RWPE1 (cell line): ENCODE measurements at regions not wholly inside any gene's neighbourhood (a gene's known extent, or its start where the extent isn't known, plus 50 kb on each side); places are given as distances from the start of the nearest gene placed in this dataset.

Experiments
- CTCF ChIA-PET: fragments of 350-600 bp; sonication (Branson Sonifier 250); formaldehyde crosslinking; extraction: SDS; loops from one replicate; lab custom pipeline; 2021; lab: Yijun Ruan, JAX
- POLR2A ChIA-PET: fragments of 400-600 bp; formaldehyde crosslinking; extraction: SDS; loops from one replicate; lab custom pipeline; 2020; ENCODE audit warnings: antibody characterized with exemption; ENCODE audit not compliant: low non-redundant PET; lab: Yijun Ruan, JAX
- DNase-seq: peaks from one replicate; pipeline ENCODE4 v3.0.0; 2012; ENCODE audit warnings: low spot score
- H3K27ac ChIP-seq: fragments of 450-650 bp; 2 replicates; pipeline ENCODE4 v1.5.1; 2017
- TF ChIP-seq, protein P1 (sequence below): fragments of 450-650 bp; conservative IDR thresholded peaks from 2 replicates; pipeline ENCODE4 v1.5.1; 2017; ENCODE audit warnings: low read depth, mild to moderate bottlenecking

DNA sequence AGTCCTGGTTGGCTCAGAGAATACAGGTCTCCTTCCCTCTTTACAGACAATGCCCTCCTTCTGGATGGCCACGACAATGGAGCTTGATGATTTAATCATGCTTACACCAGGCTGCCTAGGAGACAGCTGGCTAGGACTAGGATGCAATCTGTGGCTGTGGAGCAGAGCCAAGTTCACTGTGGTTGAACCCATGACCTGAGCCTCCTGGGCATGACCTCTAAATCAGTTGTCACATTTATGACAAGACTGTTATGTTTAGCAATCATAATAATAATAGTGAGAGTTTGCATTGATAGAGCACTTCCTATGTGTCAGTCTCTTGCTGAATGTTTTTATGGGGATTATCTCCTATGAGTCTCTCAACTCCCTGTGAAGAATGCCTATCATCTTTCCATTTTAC, 244.1 kb downstream of the ICOS start:
- no peak for DNase-seq
- no peak overlapping the region for H3K27ac ChIP-seq
- ChIA-PET POLR2A (no interaction called here), CTCF (interaction anchor here (0.9 kb wide), 1 partner anchor 79 kb away, joined by 3 read pairs; no protein-coding TSS in a partner anchor)
- TF ChIP-seq, protein P1, sequence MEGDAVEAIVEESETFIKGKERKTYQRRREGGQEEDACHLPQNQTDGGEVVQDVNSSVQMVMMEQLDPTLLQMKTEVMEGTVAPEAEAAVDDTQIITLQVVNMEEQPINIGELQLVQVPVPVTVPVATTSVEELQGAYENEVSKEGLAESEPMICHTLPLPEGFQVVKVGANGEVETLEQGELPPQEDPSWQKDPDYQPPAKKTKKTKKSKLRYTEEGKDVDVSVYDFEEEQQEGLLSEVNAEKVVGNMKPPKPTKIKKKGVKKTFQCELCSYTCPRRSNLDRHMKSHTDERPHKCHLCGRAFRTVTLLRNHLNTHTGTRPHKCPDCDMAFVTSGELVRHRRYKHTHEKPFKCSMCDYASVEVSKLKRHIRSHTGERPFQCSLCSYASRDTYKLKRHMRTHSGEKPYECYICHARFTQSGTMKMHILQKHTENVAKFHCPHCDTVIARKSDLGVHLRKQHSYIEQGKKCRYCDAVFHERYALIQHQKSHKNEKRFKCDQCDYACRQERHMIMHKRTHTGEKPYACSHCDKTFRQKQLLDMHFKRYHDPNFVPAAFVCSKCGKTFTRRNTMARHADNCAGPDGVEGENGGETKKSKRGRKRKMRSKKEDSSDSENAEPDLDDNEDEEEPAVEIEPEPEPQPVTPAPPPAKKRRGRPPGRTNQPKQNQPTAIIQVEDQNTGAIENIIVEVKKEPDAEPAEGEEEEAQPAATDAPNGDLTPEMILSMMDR, result no peak

DNA sequence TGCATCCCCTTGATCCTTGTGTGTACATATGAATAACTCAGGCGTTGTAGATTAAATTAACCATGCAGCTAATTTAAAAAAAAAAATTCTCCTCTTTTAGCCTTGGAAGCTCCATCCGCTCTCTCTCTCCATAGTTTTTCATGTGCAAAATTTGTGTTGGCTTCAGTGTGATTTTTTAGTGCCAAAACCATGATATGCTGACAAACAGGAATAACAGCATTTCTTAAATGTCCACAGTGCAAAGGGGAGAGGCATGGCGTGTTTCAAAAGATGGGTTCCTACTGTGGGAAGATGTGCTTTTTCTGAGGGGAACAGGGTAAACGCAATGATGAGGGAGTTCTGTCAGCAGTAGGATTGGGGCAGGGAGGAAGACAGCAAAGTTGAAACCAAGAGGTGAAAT, 247.0 kb downstream of the ICOS start:
- TF ChIP-seq, protein P1, result no peak
- ChIA-PET CTCF (no interaction called here), POLR2A (no interaction called here)
- H3K27ac ChIP-seq, result no peak overlapping the region
- no peak for DNase-seq

DNA sequence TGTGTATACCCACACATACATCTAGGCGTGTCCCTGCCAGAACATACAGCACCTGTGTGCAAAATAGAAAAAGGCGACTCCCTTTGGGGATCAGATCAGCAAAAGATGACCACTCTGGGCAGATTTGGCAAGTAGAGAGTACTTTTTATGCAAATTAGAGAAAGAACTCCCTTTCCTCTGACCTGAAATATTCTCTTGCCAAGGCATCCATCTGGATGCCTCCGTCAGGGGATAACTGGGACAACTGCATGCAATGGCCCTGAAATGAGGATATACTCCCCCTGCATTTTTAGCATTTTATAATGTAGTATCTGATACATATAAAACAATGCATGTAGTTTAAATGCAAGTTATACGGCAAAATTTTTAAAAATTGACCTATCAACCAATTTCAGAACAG, 247.7 kb downstream of the ICOS start:
- CTCF ChIA-PET, result no interaction called here
- TF ChIP-seq, protein P1, result no peak
- POLR2A ChIA-PET, result no interaction called here
- H3K27ac ChIP-seq, result no peak overlapping the region
- no peak for DNase-seq

DNA sequence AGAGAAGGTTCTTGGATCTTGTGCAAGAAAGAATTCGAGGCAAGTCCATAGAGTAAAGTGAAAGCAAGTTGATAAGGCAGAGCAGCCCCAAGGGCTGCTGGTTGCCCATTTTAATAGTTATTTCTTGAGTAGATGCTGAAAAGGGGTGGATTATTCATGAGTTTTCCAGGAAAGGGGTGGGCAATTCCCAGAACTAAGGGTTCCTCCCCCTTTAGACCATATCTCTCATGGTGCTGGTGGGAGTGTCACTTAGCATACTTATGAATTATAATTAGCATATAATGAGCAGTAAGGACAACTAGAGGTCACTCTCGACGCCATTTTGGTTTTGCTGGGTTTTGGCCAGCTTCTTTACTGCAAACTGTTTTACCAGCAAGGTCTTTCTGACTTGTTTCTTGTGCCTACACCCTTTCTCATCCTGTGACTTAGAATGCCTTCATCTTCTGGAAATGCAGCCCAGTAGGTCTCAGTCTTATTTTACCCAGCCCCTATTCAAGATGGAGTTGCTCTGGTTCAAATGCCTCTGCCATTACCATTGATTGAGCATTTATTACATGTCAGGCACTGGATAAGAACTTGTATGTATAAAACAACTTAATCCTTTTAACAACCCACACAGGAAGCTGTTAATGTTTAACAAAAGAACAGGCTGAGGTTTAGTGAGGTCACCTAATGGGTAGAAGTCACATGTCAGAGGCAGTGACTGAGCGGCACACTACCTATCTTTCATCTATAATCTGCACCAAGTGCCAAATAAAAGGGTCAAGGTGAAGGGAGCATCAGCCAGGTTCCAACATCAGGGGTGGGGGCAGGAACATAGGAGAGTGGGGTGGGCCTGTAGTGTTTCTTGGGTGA, 250.9 kb downstream of the ICOS start:
- TF ChIP-seq, protein P1, result no peak
- no peak for DNase-seq
- POLR2A ChIA-PET, result no interaction called here
- no peak overlapping the region for H3K27ac ChIP-seq
- CTCF ChIA-PET, result no interaction called here

DNA sequence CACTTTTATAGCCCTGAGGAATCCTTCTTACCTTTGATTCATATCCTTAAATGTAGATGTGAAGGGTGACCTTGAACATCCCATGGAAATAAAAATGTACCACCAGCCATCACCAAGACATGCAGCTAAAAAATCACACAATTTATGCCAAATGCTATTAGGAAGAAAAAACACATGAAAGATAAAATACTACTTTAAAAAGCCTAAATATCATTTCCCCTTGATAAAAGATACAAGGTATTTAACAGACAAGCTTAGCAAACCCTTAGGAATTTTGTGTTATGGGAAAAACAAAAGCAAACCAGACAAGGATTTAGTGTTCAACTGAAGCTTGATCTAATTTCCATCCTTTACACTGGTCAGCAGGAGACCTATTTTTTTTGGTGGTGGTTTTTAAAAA, 255.0 kb downstream of the ICOS start:
- DNase-seq, result no peak
- no peak overlapping the region for H3K27ac ChIP-seq
- TF ChIP-seq, protein P1, result no peak
- POLR2A ChIA-PET, result no interaction called here
- CTCF ChIA-PET, result interaction anchor here (0.7 kb wide), 1 partner anchor 1732 kb away, joined by 3 read pairs; no protein-coding TSS in a partner anchor

DNA sequence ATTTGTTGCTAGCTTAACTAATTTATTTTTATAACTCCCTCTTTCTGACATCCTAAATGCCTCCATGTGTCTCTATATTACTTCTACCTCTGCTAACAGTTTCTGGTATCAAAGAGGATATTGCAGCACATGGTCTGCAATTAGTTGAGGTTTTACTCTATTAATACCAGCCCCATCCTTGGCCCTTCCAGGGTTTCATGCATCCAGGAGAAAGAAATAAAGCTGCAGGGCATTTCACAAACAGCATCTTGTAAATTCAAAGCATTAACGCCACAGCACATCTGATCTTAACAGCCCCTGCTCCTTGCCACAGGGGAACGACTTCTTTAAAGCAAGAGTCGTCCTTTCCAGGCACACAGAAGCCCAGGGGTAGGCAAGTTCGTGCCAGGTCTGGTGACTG, 258.9 kb downstream of the ICOS start:
- CTCF ChIA-PET, result no interaction called here
- no peak for DNase-seq
- TF ChIP-seq, protein P1, result no peak
- H3K27ac ChIP-seq, result no peak overlapping the region
- POLR2A ChIA-PET, result no interaction called here
